GM12878 (cell line): ENCODE measurements at regions not wholly inside any gene's neighbourhood (a gene's known extent, or its start where the extent isn't known, plus 50 kb on each side); places are given as distances from the start of the nearest gene placed in this dataset.

ENCODE experiments used
- ATAC-seq: fragments of 200-7000 bp; cut with Tn5 transposase; 3 replicates; pipeline ENCODE4 v1.9.1; 2020; ENCODE audit warnings: mild to moderate bottlenecking, moderate library complexity
- BruUV-seq: library from RNA; stranded (reverse); fragments of 400-500 nt; replicated peaks from 2 replicates; lab custom pipeline; 2021; lab: Mats Ljungman, UMichigan
- CTCF ChIA-PET: fragments of 300-600 bp; sonication (Branson Sonifier 250); formaldehyde crosslinking; extraction: SDS; loops from one replicate; lab custom pipeline; 2021; ENCODE audit warnings: inconsistent platforms; lab: Yijun Ruan, JAX
- POLR2A ChIA-PET: fragments of 350-600 bp; formaldehyde crosslinking; extraction: SDS; loops from one replicate; lab custom pipeline; 2021; ENCODE audit warnings: inconsistent platforms; lab: Charles Lee
- RAD21 ChIA-PET: fragments of 300-600 bp; sonication (Branson Sonifier 250); formaldehyde crosslinking; loops from one replicate; lab custom pipeline; 2023; ENCODE audit warnings: antibody characterized with exemption; ENCODE audit not compliant: unreplicated experiment; lab: Charles Lee
- SMC1A ChIA-PET: fragments of 300-600 bp; sonication (Branson Sonifier 250); formaldehyde crosslinking; loops from one replicate; lab custom pipeline; 2023; ENCODE audit not compliant: unreplicated experiment, uncharacterized antibody; lab: Charles Lee
- DNase-seq: peaks from one replicate; pipeline ENCODE4 v3.0.0-alpha.2; 2011; ENCODE audit warnings: low read depth, low spot score
- FAIRE-seq: peaks from 3 replicates; lab custom pipeline; 2011; peaks lifted over from hg19 to GRCh38; lab: Jason Lieb, UNC
- H2AFZ ChIP-seq: 2 replicates; pipeline ENCODE4 v1.6.0; 2011; ENCODE audit warnings: low read depth, low read length, control low read depth; ENCODE audit not compliant: control insufficient read depth
- H3K27ac ChIP-seq: 2 replicates; pipeline ENCODE4 v1.5.1; 2011; ENCODE audit warnings: control low read depth; ENCODE audit not compliant: control insufficient read depth, insufficient read depth
- H3K27me3 ChIP-seq, 2 experiments: replicated peaks in 1 of 2; 2 replicates each; pipeline versions ENCODE4 v1.6.0 to v1.6.1; 2011; ENCODE audit warnings: low read length in 1 of 2; ENCODE audit not compliant: control insufficient read depth in 2 of 2, insufficient read depth in 2 of 2
- H3K36me3 ChIP-seq, 2 experiments: 2 replicates each; pipeline ENCODE4 v1.5.1; 2011; ENCODE audit warnings: low read length in 1 of 2; ENCODE audit not compliant: control insufficient read depth in 2 of 2, insufficient read depth in 2 of 2
- H3K4me1 ChIP-seq: 2 replicates; pipeline ENCODE4 v1.6.1; 2011; ENCODE audit warnings: mild to moderate bottlenecking, low read length, moderate library complexity, mixed read lengths; ENCODE audit not compliant: control insufficient read depth, insufficient read depth
- H3K4me2 ChIP-seq: 2 replicates; pipeline ENCODE4 v1.6.0; 2011; ENCODE audit warnings: control low read depth; ENCODE audit not compliant: control insufficient read depth, insufficient read depth
- H3K4me3 ChIP-seq: fragments of 200-600 bp; sonication (generic); 2 replicates; pipeline ENCODE4 v1.5.1; 2016
- H3K79me2 ChIP-seq: 2 replicates; pipeline ENCODE4 v1.6.0; 2011; ENCODE audit warnings: low read length; ENCODE audit not compliant: control insufficient read depth, insufficient read depth
- H3K9ac ChIP-seq: 2 replicates; pipeline ENCODE4 v1.8.0; 2011; ENCODE audit warnings: low read length, control low read depth, mixed read lengths; ENCODE audit not compliant: control insufficient read depth, insufficient read depth
- H3K9me3 ChIP-seq: replicated peaks from 3 replicates; pipeline ENCODE4 v1.5.1; 2011; ENCODE audit warnings: mild to moderate bottlenecking, low read length; ENCODE audit not compliant: control insufficient read depth, insufficient read depth
- H4K20me1 ChIP-seq: 2 replicates; pipeline ENCODE4 v1.6.0; 2011; ENCODE audit not compliant: control insufficient read depth, insufficient read depth
- BACH1 ChIP-seq: fragments of 450-650 bp; IDR thresholded peaks from 2 replicates; pipeline ENCODE4 v1.6.1; 2017; ENCODE audit warnings: mild to moderate bottlenecking, borderline replicate concordance
- BHLHE40 ChIP-seq, 2 experiments: fragments of 450-650 bp in 1 of 2; IDR thresholded peaks; 2 replicates each; pipeline ENCODE4 v1.6.1; 2011 to 2017; ENCODE audit warnings: low read depth in 2 of 2, borderline replicate concordance in 1 of 2, improper control_type of control experiment in 1 of 2, low read length in 1 of 2, mild to moderate bottlenecking in 1 of 2
- CHD4 ChIP-seq: fragments of 200-600 bp; sonication (generic); IDR thresholded peaks from 2 replicates; pipeline ENCODE4 v1.6.1; 2016; ENCODE audit warnings: mild to moderate bottlenecking
- CREM ChIP-seq: IDR thresholded peaks from 2 replicates; pipeline ENCODE4 v1.6.1; 2014; ENCODE audit warnings: antibody characterized with exemption, low read depth
- GABPA ChIP-seq: IDR thresholded peaks from 2 replicates; pipeline ENCODE4 v1.6.1; 2014; ENCODE audit warnings: antibody characterized with exemption, low read depth, mild to moderate bottlenecking, inconsistent platforms
- GATAD2B ChIP-seq: fragments of 450-650 bp; conservative IDR thresholded peaks from 2 replicates; pipeline ENCODE4 v1.6.1; 2017; ENCODE audit warnings: low read depth, mild to moderate bottlenecking, moderate library complexity
- MEF2B ChIP-seq: fragments of 450-650 bp; IDR thresholded peaks from 2 replicates; pipeline ENCODE4 v1.6.1; 2018; ENCODE audit warnings: mild to moderate bottlenecking, moderate library complexity; ENCODE audit not compliant: partially characterized antibody, poor library complexity, severe bottlenecking
- MTA2 ChIP-seq: fragments of 450-650 bp; IDR thresholded peaks from 2 replicates; pipeline ENCODE4 v1.6.1; 2016; ENCODE audit warnings: low read depth, mild to moderate bottlenecking, moderate library complexity
- MTA3 ChIP-seq: IDR thresholded peaks from 2 replicates; pipeline ENCODE4 v1.6.1; 2012; ENCODE audit warnings: low read length, inconsistent platforms, borderline replicate concordance
- NBN ChIP-seq: fragments of 450-650 bp; IDR thresholded peaks from 2 replicates; pipeline ENCODE4 v1.6.1; 2016
- SREBF1 ChIP-seq: IDR thresholded peaks from 2 replicates; pipeline ENCODE4 v1.6.1; 2012; ENCODE audit warnings: mild to moderate bottlenecking, low read length
- SREBF2 ChIP-seq: IDR thresholded peaks from 2 replicates; pipeline ENCODE4 v1.6.1; 2012; ENCODE audit warnings: mild to moderate bottlenecking, low read length
- SUZ12 ChIP-seq: fragments of 200-600 bp; sonication (generic); IDR thresholded peaks from one replicate; pipeline ENCODE4 v1.6.1; 2018; ENCODE audit warnings: antibody characterized with exemption, mild to moderate bottlenecking; ENCODE audit not compliant: unreplicated experiment
- TARDBP ChIP-seq: IDR thresholded peaks from 2 replicates; pipeline ENCODE4 v1.6.1; 2016; ENCODE audit warnings: borderline replicate concordance
- YY1 ChIP-seq: IDR thresholded peaks from 2 replicates; pipeline ENCODE4 v1.6.1; 2011; ENCODE audit warnings: low read depth, mild to moderate bottlenecking, low read length
- WGBS: methylation state at CpG from one replicate; pipeline ENCODE4 v1.1.6; 2016; ENCODE audit warnings: low lambda C conversion rate; ENCODE audit not compliant: insufficient replicate concordance, insufficient coverage; ENCODE audit errors: missing lambda C conversion rate; 5-methylcytosine and 5-hydroxymethylcytosine counted together
- in situ Hi-C: fragments of 300-500 bp; cut with MboI; formaldehyde crosslinking; loops from 9 replicates; pipeline ENCODE4 v1.14.3; 2018; ENCODE audit warnings: mixed read lengths
- intact Hi-C: fragments of 100-400 bp; cut with micrococcal nuclease; formaldehyde crosslinking; loops from one replicate; pipeline ENCODE4 v1.14.2; 2022; ENCODE audit not compliant: unreplicated experiment
- TF ChIP-seq, protein P1 (sequence below): IDR thresholded peaks from 2 replicates; pipeline ENCODE4 v1.6.1; 2012; ENCODE audit warnings: low read depth, low read length, improper control_type of control experiment
- TF ChIP-seq, protein P2 (sequence below): IDR thresholded peaks from 2 replicates; pipeline ENCODE4 v1.6.1; 2012; ENCODE audit warnings: low read depth, low read length, improper control_type of control experiment
- TF ChIP-seq, protein P3 (sequence below): fragments of 450-650 bp; IDR thresholded peaks from 2 replicates; pipeline ENCODE4 v1.6.1; 2017; ENCODE audit warnings: mild to moderate bottlenecking, low read depth, inconsistent platforms; ENCODE audit not compliant: poor library complexity, severe bottlenecking

DNA sequence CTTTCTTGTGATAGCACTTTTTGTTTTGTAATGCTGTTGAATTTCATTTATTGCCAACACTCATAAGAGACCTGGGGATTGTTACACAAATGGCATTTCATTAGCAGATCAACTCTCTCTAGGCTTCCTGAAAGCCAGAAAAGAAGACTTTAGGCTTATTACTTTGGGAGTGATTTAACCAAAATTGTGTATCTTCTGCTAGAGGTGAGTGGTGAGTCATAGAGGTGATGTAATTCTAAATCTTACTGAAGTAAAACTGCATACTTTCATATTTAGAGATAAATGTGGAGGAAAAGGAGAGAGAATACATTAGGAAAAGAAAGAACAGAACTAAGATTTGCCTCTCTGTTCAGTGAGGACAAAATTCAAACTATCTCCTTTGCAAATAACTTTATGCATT, 304.7 kb upstream of the RGS17 start:
- H3K27me3 ChIP-seq, result no peaks in the 10 kb centered on the region
- POLR2A ChIA-PET, result no interaction called here
- RAD21 ChIA-PET, result no interaction called here
- H2AFZ ChIP-seq, result no peak overlapping the region
- TF ChIP-seq, protein P1, sequence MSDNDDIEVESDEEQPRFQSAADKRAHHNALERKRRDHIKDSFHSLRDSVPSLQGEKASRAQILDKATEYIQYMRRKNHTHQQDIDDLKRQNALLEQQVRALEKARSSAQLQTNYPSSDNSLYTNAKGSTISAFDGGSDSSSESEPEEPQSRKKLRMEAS, result no peak
- TF ChIP-seq CREM (no peak), GATAD2B (no peak), MTA2 (no peak), NBN (no peak), TARDBP (no peak), GABPA (no peak), CHD4 (no peak)
- TF ChIP-seq, protein P2, sequence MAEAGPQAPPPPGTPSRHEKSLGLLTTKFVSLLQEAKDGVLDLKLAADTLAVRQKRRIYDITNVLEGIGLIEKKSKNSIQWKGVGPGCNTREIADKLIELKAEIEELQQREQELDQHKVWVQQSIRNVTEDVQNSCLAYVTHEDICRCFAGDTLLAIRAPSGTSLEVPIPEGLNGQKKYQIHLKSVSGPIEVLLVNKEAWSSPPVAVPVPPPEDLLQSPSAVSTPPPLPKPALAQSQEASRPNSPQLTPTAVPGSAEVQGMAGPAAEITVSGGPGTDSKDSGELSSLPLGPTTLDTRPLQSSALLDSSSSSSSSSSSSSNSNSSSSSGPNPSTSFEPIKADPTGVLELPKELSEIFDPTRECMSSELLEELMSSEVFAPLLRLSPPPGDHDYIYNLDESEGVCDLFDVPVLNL, result no peak
- FAIRE-seq, result no peak
- intact Hi-C loops (no loop called here), in situ Hi-C loops (no loop called here)
- H4K20me1 ChIP-seq, result no peaks in the 10 kb centered on the region
- no peak overlapping the region for H3K4me2 ChIP-seq
- no peaks in the 10 kb centered on the region for H3K4me1 ChIP-seq
- no peak for DNase-seq
- BruUV-seq, result no TSS peak
- no peak for ATAC-seq
- SMC1A ChIA-PET, result no interaction called here
- no peak overlapping the region for H3K9ac ChIP-seq
- no peak overlapping the region for H3K27ac ChIP-seq
- no peaks in the 10 kb centered on the region for H3K9me3 ChIP-seq
- H3K36me3 ChIP-seq, result no peaks in the 10 kb centered on the region
- CTCF ChIA-PET, result no interaction called here
- no peak overlapping the region for H3K4me3 ChIP-seq
- no peaks in the 10 kb centered on the region for H3K79me2 ChIP-seq

DNA sequence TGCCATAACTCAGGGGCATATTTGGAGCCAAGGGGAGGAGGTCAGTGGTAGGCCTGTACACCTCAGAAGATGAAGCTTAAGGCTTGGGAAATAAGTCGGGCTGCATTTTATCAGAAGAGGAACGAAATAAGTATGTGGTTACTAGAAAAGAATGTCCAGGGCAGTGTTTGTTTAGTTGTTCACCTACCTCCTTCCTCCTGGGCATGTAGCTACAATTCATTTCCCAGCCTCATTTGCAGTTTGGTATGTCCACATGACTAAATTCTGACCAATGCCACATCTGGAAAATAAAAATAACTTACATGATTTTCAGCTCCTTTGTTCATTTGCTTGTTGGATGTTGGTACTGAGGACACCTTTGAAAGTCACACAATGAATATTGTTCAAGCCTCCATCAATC, 294.5 kb upstream of the RGS17 start:
- ChIA-PET POLR2A (no interaction called here), RAD21 (no interaction called here), SMC1A (no interaction called here), CTCF (no interaction called here)
- Histone ChIP-seq H3K4me3 (no peak overlapping the region), H4K20me1 (no peaks in the 10 kb centered on the region), H3K27ac (no peak overlapping the region), H3K27me3 (no peaks in the 10 kb centered on the region), H3K4me1 (no peaks in the 10 kb centered on the region), H3K9me3 (no peaks in the 10 kb centered on the region), H3K36me3 (no peaks in the 10 kb centered on the region), H3K9ac (no peak overlapping the region), H3K4me2 (no peak overlapping the region), H2AFZ (no peak overlapping the region), H3K79me2 (no peaks in the 10 kb centered on the region)
- ATAC-seq (no peak), FAIRE-seq (no peak), DNase-seq (no peak)
- no TSS peak for BruUV-seq
- in situ Hi-C loops, result no loop called here
- 3% methylated on average over 2 of the region's 2 CpGs for WGBS
- intact Hi-C loops, result no loop called here
- TF ChIP-seq SREBF1 (no peak), MTA2 (no peak), SREBF2 (no peak), SUZ12 (no peak), MTA3 (no peak), CHD4 (no peak), GATAD2B (no peak), BHLHE40 (IDR thresholded peaks at IDR 0.05; ENCODE audit: borderline replicate concordance in 1 of 2, low read depth in 2 of 2, low read length in 1 of 2) (no peak), BACH1 (no peak), MEF2B (no peak), YY1 (no peak)
- TF ChIP-seq, protein P3, sequence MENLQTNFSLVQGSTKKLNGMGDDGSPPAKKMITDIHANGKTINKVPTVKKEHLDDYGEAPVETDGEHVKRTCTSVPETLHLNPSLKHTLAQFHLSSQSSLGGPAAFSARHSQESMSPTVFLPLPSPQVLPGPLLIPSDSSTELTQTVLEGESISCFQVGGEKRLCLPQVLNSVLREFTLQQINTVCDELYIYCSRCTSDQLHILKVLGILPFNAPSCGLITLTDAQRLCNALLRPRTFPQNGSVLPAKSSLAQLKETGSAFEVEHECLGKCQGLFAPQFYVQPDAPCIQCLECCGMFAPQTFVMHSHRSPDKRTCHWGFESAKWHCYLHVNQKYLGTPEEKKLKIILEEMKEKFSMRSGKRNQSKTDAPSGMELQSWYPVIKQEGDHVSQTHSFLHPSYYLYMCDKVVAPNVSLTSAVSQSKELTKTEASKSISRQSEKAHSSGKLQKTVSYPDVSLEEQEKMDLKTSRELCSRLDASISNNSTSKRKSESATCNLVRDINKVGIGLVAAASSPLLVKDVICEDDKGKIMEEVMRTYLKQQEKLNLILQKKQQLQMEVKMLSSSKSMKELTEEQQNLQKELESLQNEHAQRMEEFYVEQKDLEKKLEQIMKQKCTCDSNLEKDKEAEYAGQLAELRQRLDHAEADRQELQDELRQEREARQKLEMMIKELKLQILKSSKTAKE, result no peak
